HepG2 (cell line): ENCODE measurements at regions not wholly inside any gene's neighbourhood (a gene's known extent, or its start where the extent isn't known, plus 50 kb on each side); places are given as distances from the start of the nearest gene placed in this dataset.

ENCODE experiments used
- ATAC-seq: fragments of 200-7000 bp; cut with Tn5 transposase; 3 replicates; pipeline ENCODE4 v1.9.1; 2020; ENCODE audit warnings: mild to moderate bottlenecking, moderate library complexity
- BruUV-seq: library from RNA; stranded (reverse); fragments of 400-500 nt; replicated peaks from 2 replicates; lab custom pipeline; 2021; lab: Mats Ljungman, UMichigan
- CTCF ChIA-PET: fragments of 300-600 bp; formaldehyde crosslinking; extraction: SDS; loops from one replicate; lab custom pipeline; 2021; ENCODE audit warnings: low total read pairs, inconsistent platforms, low intra/inter-chr PET ratio; lab: Yijun Ruan, JAX
- POLR2A ChIA-PET: fragments of 350-600 bp; sonication (Branson Sonifier 250); formaldehyde crosslinking; loops from one replicate; lab custom pipeline; 2020; ENCODE audit warnings: antibody characterized with exemption, inconsistent platforms; lab: Yijun Ruan, JAX
- DNase-seq: peaks from one replicate; pipeline ENCODE4 v3.0.0-alpha.2; 2015; ENCODE audit warnings: low spot score
- FAIRE-seq: peaks from 3 replicates; lab custom pipeline; 2011; peaks lifted over from hg19 to GRCh38; lab: Jason Lieb, UNC
- H2AFZ ChIP-seq: one replicate; pipeline ENCODE4 v1.6.1; 2011; ENCODE audit warnings: low read length, inconsistent platforms
- H3K27ac ChIP-seq: fragments of 300-600 bp; 3 replicates; pipeline ENCODE4 v1.8.0; 2011; ENCODE audit warnings: mixed run types, mild to moderate bottlenecking, mixed read lengths, low read length, inconsistent platforms; ENCODE audit not compliant: insufficient read depth; ENCODE audit errors: extremely low read length
- H3K27me3 ChIP-seq, 2 experiments: fragments of 200-600 bp in 1 of 2; 2 replicates in 1 of 2; 3 replicates in 1 of 2; pipeline versions ENCODE4 v1.6.0 to v1.8.0; 2011; ENCODE audit warnings: low read length in 2 of 2, mild to moderate bottlenecking in 2 of 2, moderate library complexity in 2 of 2, inconsistent platforms in 1 of 2; ENCODE audit not compliant: insufficient read depth in 2 of 2, control insufficient read depth in 1 of 2
- H3K36me3 ChIP-seq, 2 experiments: fragments of 200-600 bp in 1 of 2; replicated peaks in 1 of 2; 2 replicates in 1 of 2; 3 replicates in 1 of 2; pipeline versions ENCODE4 v1.5.1 to v1.8.0; 2011; ENCODE audit warnings: low read length in 2 of 2, inconsistent platforms in 1 of 2; ENCODE audit not compliant: insufficient read depth in 2 of 2, control insufficient read depth in 1 of 2
- H3K4me1 ChIP-seq: 2 replicates; pipeline ENCODE4 v1.5.1; 2012; ENCODE audit warnings: low read length, inconsistent platforms; ENCODE audit not compliant: insufficient read depth
- H3K4me2 ChIP-seq: 2 replicates; pipeline ENCODE4 v1.6.0; 2011; ENCODE audit warnings: low read depth, low read length, inconsistent platforms
- H3K4me3 ChIP-seq, 3 experiments: fragments of 200-600 bp in 1 of 3; sonication (generic), shearing (Covaris generic) in 1 of 3; replicated peaks in 1 of 3; 2 replicates each; pipeline ENCODE4 v1.5.1; 2011 to 2016; ENCODE audit warnings: low read length in 3 of 3, inconsistent platforms in 2 of 3, low read depth in 2 of 3, mild to moderate bottlenecking in 2 of 3, control low read depth in 1 of 3, mixed read lengths in 1 of 3; ENCODE audit not compliant: insufficient read depth in 1 of 3
- H3K79me2 ChIP-seq: one replicate; pipeline ENCODE4 v1.6.1; 2011; ENCODE audit warnings: low read length, inconsistent platforms; ENCODE audit not compliant: insufficient read depth
- H3K9ac ChIP-seq: 2 replicates; pipeline ENCODE4 v1.6.0; 2011; ENCODE audit warnings: mild to moderate bottlenecking, low read depth, low read length, inconsistent platforms; ENCODE audit not compliant: insufficient read depth
- H3K9me3 ChIP-seq: 2 replicates; pipeline ENCODE4 v1.5.1; 2012; ENCODE audit warnings: mild to moderate bottlenecking, low read length
- H4K20me1 ChIP-seq: 2 replicates; pipeline ENCODE4 v1.6.0; 2011; ENCODE audit warnings: inconsistent platforms, mild to moderate bottlenecking, low read length, moderate library complexity; ENCODE audit not compliant: insufficient read depth
- BORCS8-MEF2B ChIP-seq: sonication (generic); formaldehyde crosslinking; IDR thresholded peaks from 2 replicates; pipeline ENCODE4 v1.8.0; 2022; ENCODE audit warnings: mild to moderate bottlenecking, missing genetic modification reagents
- CBX5 ChIP-seq: sonication (generic); formaldehyde crosslinking; IDR thresholded peaks from 2 replicates; pipeline ENCODE4 v1.4.0; 2020; ENCODE audit warnings: missing genetic modification reagents, borderline replicate concordance
- CHD4 ChIP-seq: fragments of 200-600 bp; sonication (generic); IDR thresholded peaks from 2 replicates; pipeline ENCODE4 v1.7.0; 2017; ENCODE audit warnings: mild to moderate bottlenecking, low read length, borderline replicate concordance
- ELK4 ChIP-seq: sonication (generic); formaldehyde crosslinking; IDR thresholded peaks from 2 replicates; pipeline ENCODE4 v1.9.0; 2021; ENCODE audit warnings: missing genetic modification reagents, borderline replicate concordance
- ETV6 ChIP-seq: sonication (generic); formaldehyde crosslinking; conservative IDR thresholded peaks from 2 replicates; pipeline ENCODE4 v1.4.0; 2020; ENCODE audit warnings: missing genetic modification reagents
- HNF4G ChIP-seq, 2 experiments: sonication (generic) in 1 of 2; formaldehyde crosslinking in 1 of 2; IDR thresholded peaks; 2 replicates each; pipeline versions ENCODE4 v1.4.0 to v1.6.1; 2011 to 2020; ENCODE audit warnings: borderline replicate concordance in 2 of 2, low read depth in 2 of 2, mild to moderate bottlenecking in 2 of 2, low read length in 1 of 2, missing genetic modification reagents in 1 of 2, moderate library complexity in 1 of 2
- IKZF1 ChIP-seq: fragments of 450-650 bp; IDR thresholded peaks from 2 replicates; pipeline ENCODE4 v1.7.1; 2016
- NFRKB ChIP-seq: fragments of 450-650 bp; IDR thresholded peaks from 2 replicates; pipeline ENCODE4 v1.6.1; 2017
- NFYC ChIP-seq: IDR thresholded peaks from 2 replicates; pipeline ENCODE4 v1.6.1; 2016; ENCODE audit warnings: missing genetic modification reagents, missing compliant biosample characterization
- SP1 ChIP-seq, 2 experiments: fragments of 450-650 bp in 1 of 2; sonication (generic) in 1 of 2; formaldehyde crosslinking in 1 of 2; IDR thresholded peaks; 2 replicates each; pipeline versions ENCODE4 v1.4.0 to v1.6.1; 2016 to 2020; ENCODE audit warnings: missing genetic modification reagents in 1 of 2
- WIZ ChIP-seq: sonication (generic); formaldehyde crosslinking; IDR thresholded peaks from 2 replicates; pipeline ENCODE4 v1.5.1; 2020; ENCODE audit warnings: mild to moderate bottlenecking, missing genetic modification reagents
- XBP1 ChIP-seq: sonication (generic); formaldehyde crosslinking; IDR thresholded peaks from 2 replicates; pipeline ENCODE4 v1.5.0; 2020; ENCODE audit warnings: missing genetic modification reagents
- ZFP62 ChIP-seq: sonication (generic); formaldehyde crosslinking; IDR thresholded peaks from 2 replicates; pipeline ENCODE4 v1.4.0; 2020; ENCODE audit warnings: missing genetic modification reagents
- ZNF230 ChIP-seq: sonication (generic); formaldehyde crosslinking; IDR thresholded peaks from 2 replicates; pipeline ENCODE4 v1.4.0; 2020; ENCODE audit warnings: mild to moderate bottlenecking, missing genetic modification reagents
- ZNF329 ChIP-seq: sonication (generic); formaldehyde crosslinking; IDR thresholded peaks from 2 replicates; pipeline ENCODE4 v1.9.0; 2021; ENCODE audit warnings: low read depth, mild to moderate bottlenecking, missing genetic modification reagents
- ZNF513 ChIP-seq: sonication (generic); formaldehyde crosslinking; conservative IDR thresholded peaks from 2 replicates; pipeline ENCODE4 v1.5.0; 2020; ENCODE audit warnings: missing genetic modification reagents
- ZNF790 ChIP-seq: sonication (generic); formaldehyde crosslinking; IDR thresholded peaks from 2 replicates; pipeline ENCODE4 v1.8.0; 2022; ENCODE audit warnings: missing genetic modification reagents, mild to moderate bottlenecking, borderline replicate concordance
- WGBS: methylation state at CpG from one replicate; pipeline ENCODE4 v1.1.6; 2017; ENCODE audit warnings: low lambda C conversion rate; 5-methylcytosine and 5-hydroxymethylcytosine counted together
- in situ Hi-C: cut with HindIII; loops from 2 replicates; pipeline ENCODE4 v1.10.0; 2017; ENCODE audit warnings: low pct_unique_long_range_greater_than_20kb; ENCODE audit not compliant: extremely low pct_ligation_motif_present
- intact Hi-C: fragments of 100-400 bp; cut with micrococcal nuclease; formaldehyde crosslinking; loops from one replicate; pipeline ENCODE4 v1.10.0; 2022; ENCODE audit not compliant: unreplicated experiment
- TF ChIP-seq, protein P1 (sequence below): sonication (generic); formaldehyde crosslinking; IDR thresholded peaks from 2 replicates; pipeline ENCODE4 v1.4.0; 2020; ENCODE audit warnings: mild to moderate bottlenecking, missing genetic modification reagents

DNA sequence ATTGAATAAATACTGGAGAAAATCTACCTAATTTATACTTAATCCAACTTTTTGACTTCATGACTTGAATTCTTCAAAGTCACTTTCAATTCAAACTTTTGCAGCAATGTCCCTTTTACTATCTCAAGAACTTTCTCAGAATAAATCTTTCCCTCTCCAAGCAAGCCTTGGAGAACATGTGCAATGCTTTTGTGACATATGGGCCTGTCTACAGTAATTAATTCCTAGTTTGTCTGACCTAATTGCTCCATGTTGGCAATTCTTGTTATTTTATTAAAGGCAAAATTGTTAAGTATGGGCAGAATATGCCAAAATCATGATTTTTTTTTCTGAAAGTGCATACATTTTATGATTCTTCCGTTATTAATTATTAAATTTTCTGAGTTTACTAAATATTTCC, 1115.3 kb downstream of the PDHA2 start:
- Histone ChIP-seq H3K27ac (no peak overlapping the region), H2AFZ (no peak overlapping the region), H3K27me3 (no peaks in the 10 kb centered on the region), H3K4me3 (no peak overlapping the region), H3K4me2 (no peak overlapping the region), H3K9ac (no peak overlapping the region), H3K36me3 (no peaks in the 10 kb centered on the region), H3K79me2 (no peaks in the 10 kb centered on the region), H3K9me3 (no peaks in the 10 kb centered on the region; the same call in 1 of the 2 replicates), H4K20me1 (no peaks in the 10 kb centered on the region), H3K4me1 (no peaks in the 10 kb centered on the region)
- in situ Hi-C loops, result no loop called here
- no peak for FAIRE-seq
- no peak for ATAC-seq
- no peak for DNase-seq
- ChIA-PET CTCF (no interaction called here), POLR2A (no interaction called here)
- intact Hi-C loops, result no loop called here
- BruUV-seq, result no TSS peak
- TF ChIP-seq HNF4G (IDR thresholded peaks at IDR 0.05; ENCODE audit: borderline replicate concordance, low read depth, low read length), result no peak
- no peak for TF ChIP-seq HNF4G (CRISPR knock-in tag; IDR thresholded peaks at IDR 0.05; ENCODE audit: borderline replicate concordance, low read depth)
- no peak for TF ChIP-seq NFRKB
- no peak for TF ChIP-seq SP1 (IDR thresholded peaks at IDR 0.05)
- TF ChIP-seq SP1 (CRISPR knock-in tag; IDR thresholded peaks at IDR 0.05), result no peak
- no peak for TF ChIP-seq ZNF329 (CRISPR knock-in tag)
- no peak for TF ChIP-seq BORCS8-MEF2B (CRISPR knock-in tag)
- TF ChIP-seq, protein P1, sequence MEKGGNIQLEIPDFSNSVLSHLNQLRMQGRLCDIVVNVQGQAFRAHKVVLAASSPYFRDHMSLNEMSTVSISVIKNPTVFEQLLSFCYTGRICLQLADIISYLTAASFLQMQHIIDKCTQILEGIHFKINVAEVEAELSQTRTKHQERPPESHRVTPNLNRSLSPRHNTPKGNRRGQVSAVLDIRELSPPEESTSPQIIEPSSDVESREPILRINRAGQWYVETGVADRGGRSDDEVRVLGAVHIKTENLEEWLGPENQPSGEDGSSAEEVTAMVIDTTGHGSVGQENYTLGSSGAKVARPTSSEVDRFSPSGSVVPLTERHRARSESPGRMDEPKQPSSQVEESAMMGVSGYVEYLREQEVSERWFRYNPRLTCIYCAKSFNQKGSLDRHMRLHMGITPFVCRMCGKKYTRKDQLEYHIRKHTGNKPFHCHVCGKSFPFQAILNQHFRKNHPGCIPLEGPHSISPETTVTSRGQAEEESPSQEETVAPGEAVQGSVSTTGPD (CRISPR knock-in tag), result no peak
- TF ChIP-seq CHD4, result no peak
- TF ChIP-seq CBX5 (CRISPR knock-in tag), result no peak
- TF ChIP-seq ZFP62 (CRISPR knock-in tag), result no peak
- no peak for TF ChIP-seq ZNF230 (CRISPR knock-in tag)
- no peak for TF ChIP-seq ELK4
- no peak for TF ChIP-seq WIZ (CRISPR knock-in tag)
- TF ChIP-seq ETV6 (CRISPR knock-in tag), result no peak
- no peak for TF ChIP-seq ZNF513 (CRISPR knock-in tag)
- no peak for TF ChIP-seq XBP1 (CRISPR knock-in tag)
- TF ChIP-seq ZNF790 (CRISPR knock-in tag), result no peak
- TF ChIP-seq NFYC (CRISPR knock-in tag), result no peak
- no peak for TF ChIP-seq IKZF1
- WGBS, result 0% methylated on average over 1 of the region's 1 CpG
